ENCODE measurements at regions not wholly inside any gene's neighbourhood (a gene's known extent, or its start where the extent isn't known, plus 50 kb on each side); places are given as distances from the start of the nearest gene placed in this dataset.
"Not testable (repeated sequence)": the region's sequence is repeated elsewhere in the genome, so short reads cannot be mapped to it uniquely, and the experiment has no call there.

GRCh38 chr5:79924936-79925893 lies 65.8 kb downstream of the MTX3 start:
- no peaks in the 10 kb centered on the region for H3K36me3 ChIP-seq
- no peaks in the 10 kb centered on the region for H3K4me1 ChIP-seq
- no peak for DNase-seq (ENCODE audit: extremely low spot score in 2 of 2)
- no peak overlapping the region for H3K4me3 ChIP-seq
- no peaks in the 10 kb centered on the region for H3K27me3 ChIP-seq
- intact Hi-C loops (cut with DNase I): no loop called here
- no peak for TF ChIP-seq POLR2A (IDR thresholded peaks at IDR 0.05)
- TF ChIP-seq POLR2AphosphoS5 (IDR thresholded peaks at IDR 0.05; ENCODE audit: insufficient read depth in 1 of 2, low read depth in 1 of 2): no peak
- no peak for TF ChIP-seq CTCF (IDR thresholded peaks at IDR 0.05)
- H3K27ac ChIP-seq: no peak overlapping the region
- H3K9me3 ChIP-seq: no peaks in the 10 kb centered on the region

GRCh38 chr5:79923431-79923830 lies 67.6 kb downstream of the MTX3 start:
- Histone ChIP-seq H3K27ac (no peak overlapping the region), H3K36me3 (no peaks in the 10 kb centered on the region), H3K9me3 (no peaks in the 10 kb centered on the region), H3K4me1 (no peaks in the 10 kb centered on the region), H3K27me3 (no peaks in the 10 kb centered on the region), H3K4me3 (no peak overlapping the region)
- TF ChIP-seq POLR2A (IDR thresholded peaks at IDR 0.05) (no peak), POLR2AphosphoS5 (IDR thresholded peaks at IDR 0.05; ENCODE audit: insufficient read depth in 1 of 2, low read depth in 1 of 2) (no peak), CTCF (IDR thresholded peaks at IDR 0.05) (no peak)
- intact Hi-C loops (cut with DNase I): no loop called here
- no peak for DNase-seq (ENCODE audit: extremely low spot score in 2 of 2)

GRCh38 chr5:79922626-79923025 lies 68.4 kb downstream of the MTX3 start:
- H3K4me1 ChIP-seq: no peaks in the 10 kb centered on the region
- no peaks in the 10 kb centered on the region for H3K36me3 ChIP-seq
- intact Hi-C loops (cut with DNase I): no loop called here
- DNase-seq (ENCODE audit: extremely low spot score in 2 of 2): no peak
- no peak overlapping the region for H3K27ac ChIP-seq
- no peaks in the 10 kb centered on the region for H3K9me3 ChIP-seq
- H3K4me3 ChIP-seq: no peak overlapping the region
- H3K27me3 ChIP-seq: no peaks in the 10 kb centered on the region
- TF ChIP-seq CTCF (IDR thresholded peaks at IDR 0.05) (no peak), POLR2AphosphoS5 (IDR thresholded peaks at IDR 0.05; ENCODE audit: insufficient read depth in 1 of 2, low read depth in 1 of 2) (no peak), POLR2A (IDR thresholded peaks at IDR 0.05) (no peak)

- H3K4me1 ChIP-seq; H3K9me3 ChIP-seq; H3K27me3 ChIP-seq; DNase-seq (ENCODE audit: extremely low spot score in 2 of 2); intact Hi-C loops (cut with DNase I); H3K27ac ChIP-seq; H3K36me3 ChIP-seq; H3K4me3 ChIP-seq: not testable (repeated sequence)
Measured at GRCh38 chr5:79907452-79907851, 83.6 kb downstream of the MTX3 start.

DNA sequence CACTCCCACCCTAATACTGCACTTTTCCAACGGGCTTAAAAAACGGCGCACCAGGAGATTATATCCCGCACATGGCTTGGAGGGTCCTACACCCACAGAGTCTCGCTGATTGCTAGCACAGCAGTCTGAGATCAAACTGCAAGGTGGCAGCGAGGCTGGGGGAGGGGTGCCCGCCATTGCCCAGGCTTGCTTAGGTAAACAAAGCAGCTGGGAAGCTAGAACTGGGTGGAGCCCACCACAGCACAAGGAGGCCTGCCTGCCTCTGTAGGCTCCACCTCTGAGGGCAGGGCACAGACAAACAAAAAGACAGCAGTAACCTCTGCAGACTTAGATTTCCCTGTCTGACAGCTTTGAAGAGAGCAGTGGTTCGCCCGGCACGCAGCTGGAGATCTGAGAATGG lies 88.5 kb downstream of the MTX3 start:
- H3K4me1 ChIP-seq; intact Hi-C loops (cut with DNase I); H3K36me3 ChIP-seq; DNase-seq (ENCODE audit: extremely low spot score in 2 of 2); H3K27ac ChIP-seq; H3K27me3 ChIP-seq; H3K9me3 ChIP-seq; H3K4me3 ChIP-seq: not testable (repeated sequence)

- no peak overlapping the region for H3K27ac ChIP-seq
- intact Hi-C loops (cut with DNase I): no loop called here
- H3K4me1 ChIP-seq: no peaks in the 10 kb centered on the region
- H3K9me3 ChIP-seq: no peaks in the 10 kb centered on the region
- no peak overlapping the region for H3K4me3 ChIP-seq
- no peak for DNase-seq (ENCODE audit: extremely low spot score in 2 of 2)
- H3K27me3 ChIP-seq: no peaks in the 10 kb centered on the region
- no peak for TF ChIP-seq CTCF (IDR thresholded peaks at IDR 0.05)
- no peak for TF ChIP-seq POLR2AphosphoS5 (IDR thresholded peaks at IDR 0.05; ENCODE audit: insufficient read depth in 1 of 2, low read depth in 1 of 2)
- TF ChIP-seq POLR2A (IDR thresholded peaks at IDR 0.05): no peak
- no peaks in the 10 kb centered on the region for H3K36me3 ChIP-seq
Measured at GRCh38 chr5:79901631-79902030, 89.4 kb downstream of the MTX3 start.

Data from vagina (tissue), 2 donors.